Mucosa of descending colon (tissue), 3 donors: ENCODE measurements at regions not wholly inside any gene's neighbourhood (a gene's known extent, or its start where the extent isn't known, plus 50 kb on each side); places are given as distances from the start of the nearest gene placed in this dataset.

Source experiments
- ATAC-seq: fragments of 200-7000 bp; cut with Tn5 transposase; one replicate; pipeline ENCODE4 v1.9.1; 2020; ENCODE audit warnings: mild to moderate bottlenecking, moderate library complexity
- DNase-seq, 3 donors: peaks; one replicate each; pipeline ENCODE4 v3.0.0-alpha.2; 2020
- H3K36me3 ChIP-seq: fragments of 200-600 bp; one replicate; pipeline ENCODE4 v1.8.0; 2021; ENCODE audit warnings: low read depth, mild to moderate bottlenecking
- H3K4me1 ChIP-seq: fragments of 200-600 bp; one replicate; pipeline ENCODE4 v1.8.0; 2021; ENCODE audit warnings: low read depth, mild to moderate bottlenecking
- H3K4me3 ChIP-seq: fragments of 200-600 bp; one replicate; pipeline ENCODE4 v1.8.0; 2021; ENCODE audit warnings: mild to moderate bottlenecking
- H3K9me3 ChIP-seq: fragments of 200-600 bp; one replicate; pipeline ENCODE4 v1.8.0; 2021; ENCODE audit warnings: mild to moderate bottlenecking
- intact Hi-C, 2 donors: fragments of 100-400 bp; cut with DNase I in 1 of 2; cut with micrococcal nuclease in 1 of 2; formaldehyde crosslinking; loops; one replicate each; pipeline versions ENCODE4 v1.11.0 to v1.11.1; 2022; cut with DNase I, micrococcal nuclease
- TF ChIP-seq, protein P1 (sequence below): fragments of 200-600 bp; IDR thresholded peaks from one replicate; pipeline ENCODE4 v1.8.0; 2022; ENCODE audit warnings: antibody characterized with exemption, mild to moderate bottlenecking
- donor health status: DM: no; HTN: no; CAD: no; lungs with moderate emphysema.
- donor health status: DM: no; HTN: no; CAD: no.
- donor health status: DM: no; HTN: yes; CAD: no.

DNA sequence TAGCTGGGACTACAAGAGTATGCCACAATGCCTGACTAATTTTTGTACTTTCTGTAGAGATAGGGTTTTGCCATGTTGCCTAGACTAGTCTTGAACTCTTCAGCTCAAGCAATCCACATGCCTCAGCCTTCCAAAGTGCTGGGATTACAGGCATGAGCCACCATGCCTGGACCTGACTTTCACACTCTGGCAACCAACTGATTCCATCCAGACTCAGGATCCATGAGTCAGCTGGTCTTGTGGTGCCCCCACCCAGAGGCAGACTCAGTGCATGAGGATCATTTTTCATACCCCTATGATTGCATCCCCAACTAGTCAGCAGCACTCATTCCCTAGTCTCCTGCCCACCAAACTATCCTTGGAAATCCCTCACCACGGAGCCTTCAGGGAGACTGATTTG, 375.9 kb downstream of the ANXA1 start:
- Histone ChIP-seq H3K36me3 (no peaks in the 10 kb centered on the region), H3K4me1 (no peaks in the 10 kb centered on the region), H3K4me3 (no peak overlapping the region), H3K9me3 (no peaks in the 10 kb centered on the region)
- intact Hi-C loops = no loop called here
- TF ChIP-seq, protein P1, sequence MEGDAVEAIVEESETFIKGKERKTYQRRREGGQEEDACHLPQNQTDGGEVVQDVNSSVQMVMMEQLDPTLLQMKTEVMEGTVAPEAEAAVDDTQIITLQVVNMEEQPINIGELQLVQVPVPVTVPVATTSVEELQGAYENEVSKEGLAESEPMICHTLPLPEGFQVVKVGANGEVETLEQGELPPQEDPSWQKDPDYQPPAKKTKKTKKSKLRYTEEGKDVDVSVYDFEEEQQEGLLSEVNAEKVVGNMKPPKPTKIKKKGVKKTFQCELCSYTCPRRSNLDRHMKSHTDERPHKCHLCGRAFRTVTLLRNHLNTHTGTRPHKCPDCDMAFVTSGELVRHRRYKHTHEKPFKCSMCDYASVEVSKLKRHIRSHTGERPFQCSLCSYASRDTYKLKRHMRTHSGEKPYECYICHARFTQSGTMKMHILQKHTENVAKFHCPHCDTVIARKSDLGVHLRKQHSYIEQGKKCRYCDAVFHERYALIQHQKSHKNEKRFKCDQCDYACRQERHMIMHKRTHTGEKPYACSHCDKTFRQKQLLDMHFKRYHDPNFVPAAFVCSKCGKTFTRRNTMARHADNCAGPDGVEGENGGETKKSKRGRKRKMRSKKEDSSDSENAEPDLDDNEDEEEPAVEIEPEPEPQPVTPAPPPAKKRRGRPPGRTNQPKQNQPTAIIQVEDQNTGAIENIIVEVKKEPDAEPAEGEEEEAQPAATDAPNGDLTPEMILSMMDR = no peak
- ATAC-seq = no peak
- DNase-seq = no peak

GRCh38 chr9:73528926-73529325, 377.3 kb downstream of the ANXA1 start:
- intact Hi-C loops = no loop called here
- ATAC-seq = no peak
- H3K4me1 ChIP-seq = no peaks in the 10 kb centered on the region
- TF ChIP-seq, protein P1 = no peak
- no peaks in the 10 kb centered on the region for H3K36me3 ChIP-seq
- DNase-seq = no peak
- no peak overlapping the region for H3K4me3 ChIP-seq
- H3K9me3 ChIP-seq = no peaks in the 10 kb centered on the region

GRCh38 chr9:73529666-73530065, 378.0 kb downstream of the ANXA1 start:
- ATAC-seq = no peak
- intact Hi-C loops = loop anchor here in 1 of 2 donors (2.0 kb wide), 1 partner anchor 29 kb away; no protein-coding TSS in a partner anchor
- no peak overlapping the region for H3K4me3 ChIP-seq

DNA sequence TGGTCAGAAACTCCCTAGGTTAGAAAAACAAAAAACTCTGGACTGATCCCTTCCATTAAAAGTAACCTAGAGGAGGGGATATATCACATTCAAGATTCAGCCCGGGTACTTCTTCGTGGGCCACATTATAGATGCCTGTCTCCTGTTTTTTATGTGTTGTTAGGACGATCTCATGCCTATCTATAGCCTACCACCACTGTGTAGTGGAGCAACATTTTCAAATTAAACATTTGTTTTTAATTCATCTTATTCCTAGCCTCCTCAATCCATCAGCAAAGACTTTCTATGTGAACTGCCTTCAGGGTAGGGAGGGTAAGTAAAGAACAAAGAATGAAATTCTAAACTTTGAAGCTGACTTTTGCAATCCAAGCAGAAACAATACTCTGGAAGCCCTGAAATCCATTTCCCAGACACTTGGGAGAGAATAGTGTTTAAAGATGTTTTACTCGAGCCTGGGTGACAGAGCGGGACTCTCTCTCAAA, 379.4 kb downstream of the ANXA1 start:
- no peak for DNase-seq
- TF ChIP-seq, protein P1 = no peak
- ATAC-seq = no peak
- no peaks in the 10 kb centered on the region for H3K36me3 ChIP-seq
- no peaks in the 10 kb centered on the region for H3K9me3 ChIP-seq
- intact Hi-C loops = loop anchor here in 1 of 2 donors (2.0 kb wide), 1 partner anchor 30 kb away; no protein-coding TSS in a partner anchor
- no peaks in the 10 kb centered on the region for H3K4me1 ChIP-seq
- H3K4me3 ChIP-seq = no peak overlapping the region

More at GRCh38 chr9:73529666-73530065, 378.0 kb downstream of the ANXA1 start:
- TF ChIP-seq, protein P1 = no peak
- DNase-seq = no peak
- no peaks in the 10 kb centered on the region for H3K36me3 ChIP-seq
- no peaks in the 10 kb centered on the region for H3K4me1 ChIP-seq
- H3K9me3 ChIP-seq = no peaks in the 10 kb centered on the region

- TF ChIP-seq, protein P1 = no peak
- ATAC-seq (no peak), DNase-seq (no peak)
- Histone ChIP-seq H3K4me3 (no peak overlapping the region), H3K36me3 (no peaks in the 10 kb centered on the region), H3K4me1 (no peaks in the 10 kb centered on the region), H3K9me3 (no peaks in the 10 kb centered on the region)
- intact Hi-C loops = loop anchor here in 1 of 2 donors (2.0 kb wide), 1 partner anchor 31 kb away; no protein-coding TSS in a partner anchor
Observed at GRCh38 chr9:73531658-73532057, 380.0 kb downstream of the ANXA1 start.

DNA sequence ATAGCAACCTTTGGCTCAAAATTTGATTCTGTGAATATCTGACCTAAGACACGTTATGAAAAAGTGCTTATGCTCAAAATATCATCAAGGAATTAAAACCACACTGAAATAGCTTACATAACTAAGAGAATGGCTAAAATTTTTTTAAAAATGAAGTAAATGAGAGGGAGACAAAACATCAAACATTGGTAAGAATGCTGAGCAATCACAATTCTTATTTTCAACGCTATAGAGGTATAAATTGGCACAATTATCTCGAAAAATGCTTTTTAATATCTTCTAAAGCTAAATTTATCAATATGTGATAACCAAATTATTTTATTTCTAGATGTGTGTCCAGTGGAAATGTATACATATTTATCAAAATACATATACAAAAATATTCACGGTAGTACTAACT, 381.3 kb downstream of the ANXA1 start:
- DNase-seq (no peak), ATAC-seq (no peak)
- TF ChIP-seq, protein P1 = no peak
- H3K9me3 ChIP-seq = no peaks in the 10 kb centered on the region
- intact Hi-C loops = no loop called here
- H3K4me1 ChIP-seq = no peaks in the 10 kb centered on the region
- no peaks in the 10 kb centered on the region for H3K36me3 ChIP-seq
- no peak overlapping the region for H3K4me3 ChIP-seq
